GM23338 (cell line): ENCODE measurements at regions not wholly inside any gene's neighbourhood (a gene's known extent, or its start where the extent isn't known, plus 50 kb on each side); places are given as distances from the start of the nearest gene placed in this dataset.

Source experiments
- ATAC-seq: fragments of 200-7000 bp; cut with Tn5 transposase; 3 replicates; pipeline ENCODE4 v1.9.1; 2020
- DNase-seq: peaks from one replicate; pipeline ENCODE4 v3.0.0-alpha.2; 2015; ENCODE audit warnings: low spot score
- H2AFZ ChIP-seq: fragments of 200-600 bp; sonication (generic); 2 replicates; pipeline ENCODE4 v1.8.0; 2016; ENCODE audit warnings: antibody characterized with exemption, mild to moderate bottlenecking, moderate library complexity
- H3F3A ChIP-seq: fragments of 200-600 bp; sonication (generic); replicated peaks from 2 replicates; pipeline ENCODE4 v1.8.0; 2017; ENCODE audit warnings: antibody characterized with exemption, mixed run types, low read depth
- H3K27ac ChIP-seq: fragments of 200-600 bp; sonication (generic); 2 replicates; pipeline ENCODE4 v1.6.1; 2016; ENCODE audit warnings: low read depth
- H3K27me3 ChIP-seq: fragments of 200-600 bp; sonication (generic); 2 replicates; pipeline ENCODE4 v1.8.0; 2016; ENCODE audit warnings: mild to moderate bottlenecking, mixed run types, moderate library complexity; ENCODE audit not compliant: insufficient read depth
- H3K36me3 ChIP-seq: fragments of 200-600 bp; sonication (generic); 2 replicates; pipeline ENCODE4 v1.8.0; 2016; ENCODE audit warnings: mild to moderate bottlenecking; ENCODE audit not compliant: insufficient read depth
- H3K4me1 ChIP-seq: fragments of 200-600 bp; sonication (generic); 2 replicates; pipeline ENCODE4 v1.8.0; 2016; ENCODE audit warnings: mild to moderate bottlenecking, moderate library complexity; ENCODE audit not compliant: insufficient read depth
- H3K4me2 ChIP-seq: fragments of 200-600 bp; sonication (generic); 2 replicates; pipeline ENCODE4 v1.7.1; 2017; ENCODE audit warnings: mixed run types
- H3K4me3 ChIP-seq: fragments of 200-600 bp; sonication (generic); 2 replicates; pipeline ENCODE4 v1.6.1; 2016; ENCODE audit warnings: mixed run types
- H3K79me2 ChIP-seq: fragments of 200-600 bp; sonication (generic); replicated peaks from 2 replicates; pipeline ENCODE4 v1.8.0; 2017; ENCODE audit warnings: mild to moderate bottlenecking; ENCODE audit not compliant: insufficient read depth
- H3K9me2 ChIP-seq: fragments of 200-600 bp; sonication (generic); 2 replicates; pipeline ENCODE4 v1.8.0; 2017; ENCODE audit not compliant: insufficient read depth
- H4K20me1 ChIP-seq: fragments of 200-600 bp; sonication (generic); replicated peaks from 2 replicates; pipeline ENCODE4 v1.8.0; 2017; ENCODE audit warnings: mild to moderate bottlenecking; ENCODE audit not compliant: insufficient read depth
- H3K27ac Mint-ChIP-seq: 2 replicates; pipeline ENCODE4 v1.8.0; 2020; ENCODE audit warnings: inconsistent platforms, mild to moderate bottlenecking, moderate library complexity, mixed read lengths
- H3K27me3 Mint-ChIP-seq: 3 replicates; pipeline ENCODE4 v1.8.0; 2022; ENCODE audit warnings: low read depth, mild to moderate bottlenecking, moderate library complexity, mixed read lengths, inconsistent platforms; ENCODE audit not compliant: insufficient read depth, poor library complexity
- H3K36me3 Mint-ChIP-seq: 3 replicates; pipeline ENCODE4 v1.8.0; 2021; ENCODE audit warnings: low read depth, mild to moderate bottlenecking, inconsistent platforms, moderate library complexity, mixed read lengths
- H3K4me1 Mint-ChIP-seq: 3 replicates; pipeline ENCODE4 v1.8.0; 2020; ENCODE audit warnings: mild to moderate bottlenecking, inconsistent platforms, mixed read lengths
- H3K4me3 Mint-ChIP-seq: 3 replicates; pipeline ENCODE4 v1.8.0; 2021; ENCODE audit warnings: moderate library complexity, mild to moderate bottlenecking, inconsistent platforms, mixed read lengths
- H3K9me3 Mint-ChIP-seq: 3 replicates; pipeline ENCODE4 v1.8.0; 2020; ENCODE audit warnings: moderate library complexity, mild to moderate bottlenecking, inconsistent platforms, mixed read lengths
- CREB1 ChIP-seq: fragments of 250-450 bp; sonication (Bioruptor Pico); IDR thresholded peaks from 2 replicates; pipeline ENCODE4 v1.5.0; 2020; ENCODE audit warnings: low read depth, mild to moderate bottlenecking, moderate library complexity
- CTCF ChIP-seq, 2 experiments: fragments of 200-600 bp in 1 of 2; sonication (generic) in 1 of 2; conservative IDR thresholded peaks; 2 replicates each; pipeline versions ENCODE4 v1.5.1 to v1.6.1; 2016 to 2017; ENCODE audit warnings: antibody characterized with exemption in 2 of 2, low read depth in 2 of 2, mild to moderate bottlenecking in 2 of 2, moderate library complexity in 1 of 2
- ETS1 ChIP-seq: IDR thresholded peaks from 2 replicates; pipeline ENCODE4 v1.6.1; 2016; ENCODE audit warnings: antibody characterized with exemption
- EZH2 ChIP-seq: fragments of 200-600 bp; sonication (generic); IDR thresholded peaks from one replicate; pipeline ENCODE4 v1.8.0; 2017; ENCODE audit warnings: antibody characterized with exemption, mild to moderate bottlenecking, low read depth; ENCODE audit not compliant: unreplicated experiment
- EZH2phosphoT487 ChIP-seq: fragments of 200-600 bp; sonication (generic); IDR thresholded peaks from one replicate; pipeline ENCODE4 v1.8.1; 2018; ENCODE audit warnings: antibody characterized with exemption; ENCODE audit not compliant: unreplicated experiment
- JUNB ChIP-seq: IDR thresholded peaks from one replicate; pipeline ENCODE4 v1.6.1; 2016; ENCODE audit warnings: antibody characterized with exemption; ENCODE audit not compliant: unreplicated experiment
- NANOG ChIP-seq: IDR thresholded peaks from 2 replicates; pipeline ENCODE4 v1.6.1; 2016; ENCODE audit warnings: antibody characterized with exemption, borderline replicate concordance
- POLR2AphosphoS5 ChIP-seq: IDR thresholded peaks from 2 replicates; pipeline ENCODE4 v1.6.1; 2016; ENCODE audit warnings: antibody characterized with exemption, low read depth
- REST ChIP-seq: IDR thresholded peaks from one replicate; pipeline ENCODE4 v1.6.1; 2018; ENCODE audit warnings: antibody characterized with exemption; ENCODE audit not compliant: unreplicated experiment
- STAT1 ChIP-seq: IDR thresholded peaks from one replicate; pipeline ENCODE4 v1.6.1; 2016; ENCODE audit warnings: antibody characterized with exemption; ENCODE audit not compliant: unreplicated experiment
- ZNF114 ChIP-seq: fragments of 250-450 bp; sonication (Bioruptor Pico); IDR thresholded peaks from 2 replicates; pipeline ENCODE4 v1.5.0; 2020; ENCODE audit warnings: mild to moderate bottlenecking, moderate library complexity
- ZNF331 ChIP-seq: fragments of 250-450 bp; sonication (Bioruptor Pico); IDR thresholded peaks from 2 replicates; pipeline ENCODE4 v1.5.0; 2020; ENCODE audit warnings: low read depth, mild to moderate bottlenecking, moderate library complexity

- TF ChIP-seq REST, result no peak
- no peak for TF ChIP-seq POLR2AphosphoS5
- no peak for TF ChIP-seq EZH2
- TF ChIP-seq JUNB, result no peak
These were observed 314.7 kb upstream of the SPRED2 start (continued) for GRCh38 chr2:65746931-65747675.

- Mint-ChIP-seq H3K4me1 (peaks cover 6% of the 10 kb centered on the region), H3K4me3 (no peak overlapping the region), H3K9me3 (no peaks in the 10 kb centered on the region; the same call in 1 of the 3 replicates), H3K36me3 (no peaks in the 10 kb centered on the region), H3K27me3 (no peaks in the 10 kb centered on the region), H3K27ac (no peak overlapping the region)
- Histone ChIP-seq H3K4me3 (no peak overlapping the region), H3K4me1 (no peaks in the 10 kb centered on the region), H4K20me1 (no peaks in the 10 kb centered on the region), H3F3A (no peaks in the 10 kb centered on the region), H3K4me2 (no peak overlapping the region), H3K27ac (no peak overlapping the region), H3K79me2 (no peaks in the 10 kb centered on the region), H3K9me2 (0 out of 2 replicates have a peak, but pooled peaks cover 11% of the 10 kb centered on the region), H3K36me3 (no peaks in the 10 kb centered on the region; the same call in 1 of the 2 replicates), H3K27me3 (no peaks in the 10 kb centered on the region), H2AFZ (no peak overlapping the region)
- no peak for DNase-seq
- ATAC-seq, result no peak
- TF ChIP-seq CTCF (conservative IDR thresholded peaks at IDR 0.05; ENCODE audit: low read depth in 2 of 2) (no peak), STAT1 (no peak), NANOG (no peak), JUNB (no peak), REST (no peak), POLR2AphosphoS5 (no peak), EZH2 (no peak), ETS1 (no peak), ZNF114 (CRISPR knock-in tag) (no peak), CREB1 (no peak), ZNF331 (no peak), EZH2phosphoT487 (no peak)
These were observed 312.2 kb upstream of the SPRED2 start for GRCh38 chr2:65744477-65745200.
